Esophagus squamous epithelium (tissue), 4 donors: ENCODE measurements at regions not wholly inside any gene's neighbourhood (a gene's known extent, or its start where the extent isn't known, plus 50 kb on each side); places are given as distances from the start of the nearest gene placed in this dataset.

Experiments used
- POLR2A ChIP-seq, 4 donors: fragments of 450-650 bp; IDR thresholded peaks; one replicate each; pipeline ENCODE4 v1.6.1; 2017; ENCODE audit warnings: antibody characterized with exemption in 4 of 4, mild to moderate bottlenecking in 4 of 4, moderate library complexity in 3 of 4
- TF ChIP-seq, protein P1 (sequence below), 6 experiments: fragments of 450-650 bp in 4 of 6; fragments of 200-600 bp in 2 of 6; sonication (generic) in 2 of 6; IDR thresholded peaks; one replicate each; pipeline ENCODE4 v1.5.1; 2016 to 2019; ENCODE audit warnings: antibody characterized with exemption in 6 of 6, mild to moderate bottlenecking in 4 of 6, moderate library complexity in 4 of 6

GRCh38 chr5:123771715-123772114 is 259.7 kb downstream of the CSNK1G3 start:
- TF ChIP-seq, protein P1, sequence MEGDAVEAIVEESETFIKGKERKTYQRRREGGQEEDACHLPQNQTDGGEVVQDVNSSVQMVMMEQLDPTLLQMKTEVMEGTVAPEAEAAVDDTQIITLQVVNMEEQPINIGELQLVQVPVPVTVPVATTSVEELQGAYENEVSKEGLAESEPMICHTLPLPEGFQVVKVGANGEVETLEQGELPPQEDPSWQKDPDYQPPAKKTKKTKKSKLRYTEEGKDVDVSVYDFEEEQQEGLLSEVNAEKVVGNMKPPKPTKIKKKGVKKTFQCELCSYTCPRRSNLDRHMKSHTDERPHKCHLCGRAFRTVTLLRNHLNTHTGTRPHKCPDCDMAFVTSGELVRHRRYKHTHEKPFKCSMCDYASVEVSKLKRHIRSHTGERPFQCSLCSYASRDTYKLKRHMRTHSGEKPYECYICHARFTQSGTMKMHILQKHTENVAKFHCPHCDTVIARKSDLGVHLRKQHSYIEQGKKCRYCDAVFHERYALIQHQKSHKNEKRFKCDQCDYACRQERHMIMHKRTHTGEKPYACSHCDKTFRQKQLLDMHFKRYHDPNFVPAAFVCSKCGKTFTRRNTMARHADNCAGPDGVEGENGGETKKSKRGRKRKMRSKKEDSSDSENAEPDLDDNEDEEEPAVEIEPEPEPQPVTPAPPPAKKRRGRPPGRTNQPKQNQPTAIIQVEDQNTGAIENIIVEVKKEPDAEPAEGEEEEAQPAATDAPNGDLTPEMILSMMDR (IDR thresholded peaks at IDR 0.05): no peak
- TF ChIP-seq POLR2A (IDR thresholded peaks at IDR 0.05): no peak
